ENCODE measurements at regions not wholly inside any gene's neighbourhood (a gene's known extent, or its start where the extent isn't known, plus 50 kb on each side); places are given as distances from the start of the nearest gene placed in this dataset.

DNA sequence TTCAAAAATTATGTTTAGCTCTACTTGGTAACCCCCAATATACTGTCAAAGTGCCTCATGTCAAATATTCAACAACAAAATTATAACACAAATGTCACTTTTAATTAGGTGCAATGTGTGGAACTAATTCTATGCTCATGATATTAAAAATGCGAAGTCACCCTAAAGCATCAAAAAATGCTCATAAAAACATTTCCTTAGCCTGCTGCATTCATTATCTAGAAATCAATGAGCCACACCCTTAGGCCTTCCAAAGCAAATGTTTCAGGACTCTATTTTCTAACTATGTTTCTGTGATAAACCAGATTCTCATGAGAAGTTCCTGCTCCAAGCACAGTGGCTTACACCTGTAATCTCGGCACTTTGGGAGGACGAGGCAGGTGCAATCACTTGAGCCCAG is 75.0 kb upstream of the ANK3 start:
- no peak overlapping the region for H3K4me3 Mint-ChIP-seq
- TF ChIP-seq, protein P1, sequence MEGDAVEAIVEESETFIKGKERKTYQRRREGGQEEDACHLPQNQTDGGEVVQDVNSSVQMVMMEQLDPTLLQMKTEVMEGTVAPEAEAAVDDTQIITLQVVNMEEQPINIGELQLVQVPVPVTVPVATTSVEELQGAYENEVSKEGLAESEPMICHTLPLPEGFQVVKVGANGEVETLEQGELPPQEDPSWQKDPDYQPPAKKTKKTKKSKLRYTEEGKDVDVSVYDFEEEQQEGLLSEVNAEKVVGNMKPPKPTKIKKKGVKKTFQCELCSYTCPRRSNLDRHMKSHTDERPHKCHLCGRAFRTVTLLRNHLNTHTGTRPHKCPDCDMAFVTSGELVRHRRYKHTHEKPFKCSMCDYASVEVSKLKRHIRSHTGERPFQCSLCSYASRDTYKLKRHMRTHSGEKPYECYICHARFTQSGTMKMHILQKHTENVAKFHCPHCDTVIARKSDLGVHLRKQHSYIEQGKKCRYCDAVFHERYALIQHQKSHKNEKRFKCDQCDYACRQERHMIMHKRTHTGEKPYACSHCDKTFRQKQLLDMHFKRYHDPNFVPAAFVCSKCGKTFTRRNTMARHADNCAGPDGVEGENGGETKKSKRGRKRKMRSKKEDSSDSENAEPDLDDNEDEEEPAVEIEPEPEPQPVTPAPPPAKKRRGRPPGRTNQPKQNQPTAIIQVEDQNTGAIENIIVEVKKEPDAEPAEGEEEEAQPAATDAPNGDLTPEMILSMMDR (IDR thresholded peaks at IDR 0.05; ENCODE audit: unreplicated experiment): no peak
- H3K27me3 Mint-ChIP-seq (ENCODE audit: low read depth): no peaks in the 10 kb centered on the region
- peaks cover 6% of the 10 kb centered on the region for H3K36me3 Mint-ChIP-seq
- no peaks in the 10 kb centered on the region for H3K9me3 Mint-ChIP-seq
- H3K27ac Mint-ChIP-seq: no peak overlapping the region
- peaks cover 14% of the 10 kb centered on the region for H3K4me1 Mint-ChIP-seq
- no peak for DNase-seq (ENCODE audit: low spot score in 2 of 2, unreplicated experiment in 2 of 2)

- TF ChIP-seq, protein P1 (IDR thresholded peaks at IDR 0.05; ENCODE audit: unreplicated experiment): no peak
- H3K27ac Mint-ChIP-seq: no peak overlapping the region
- H3K27me3 Mint-ChIP-seq (ENCODE audit: low read depth): no peaks in the 10 kb centered on the region
- peaks cover 20% of the 10 kb centered on the region for H3K4me1 Mint-ChIP-seq
- no peak for DNase-seq (ENCODE audit: low spot score in 2 of 2, unreplicated experiment in 2 of 2)
- no peaks in the 10 kb centered on the region for H3K9me3 Mint-ChIP-seq
- no peak overlapping the region for H3K4me3 Mint-ChIP-seq
- peaks cover 6% of the 10 kb centered on the region for H3K36me3 Mint-ChIP-seq
These were observed 74.1 kb upstream of the ANK3 start for GRCh38 chr10:60463746-60464145.

GRCh38 chr10:60461688-60462087 is 72.0 kb upstream of the ANK3 start:
- peaks cover 20% of the 10 kb centered on the region for H3K4me1 Mint-ChIP-seq

GRCh38 chr10:60459701-60460457 is 70.2 kb upstream of the ANK3 start:
- Mint-ChIP-seq H3K27ac (no peak overlapping the region), H3K4me1 (peaks cover 20% of the 10 kb centered on the region), H3K36me3 (no peaks in the 10 kb centered on the region), H3K9me3 (no peaks in the 10 kb centered on the region), H3K27me3 (ENCODE audit: low read depth) (no peaks in the 10 kb centered on the region), H3K4me3 (no peak overlapping the region)
- no peak for DNase-seq (ENCODE audit: low spot score in 2 of 2, unreplicated experiment in 2 of 2)
- TF ChIP-seq, protein P1 (IDR thresholded peaks at IDR 0.05; ENCODE audit: unreplicated experiment): no peak

More at GRCh38 chr10:60461688-60462087, 72.0 kb upstream of the ANK3 start:
- no peak overlapping the region for H3K4me3 Mint-ChIP-seq
- H3K27me3 Mint-ChIP-seq (ENCODE audit: low read depth): no peaks in the 10 kb centered on the region
- DNase-seq (ENCODE audit: low spot score in 2 of 2, unreplicated experiment in 2 of 2): no peak
- no peak overlapping the region for H3K27ac Mint-ChIP-seq
- no peaks in the 10 kb centered on the region for H3K9me3 Mint-ChIP-seq
- TF ChIP-seq, protein P1 (IDR thresholded peaks at IDR 0.05; ENCODE audit: unreplicated experiment): no peak
- peaks cover 6% of the 10 kb centered on the region for H3K36me3 Mint-ChIP-seq

- TF ChIP-seq, protein P1 (IDR thresholded peaks at IDR 0.05; ENCODE audit: unreplicated experiment): no peak
- H3K36me3 Mint-ChIP-seq: peaks cover 2% of the 10 kb centered on the region
- H3K9me3 Mint-ChIP-seq: no peaks in the 10 kb centered on the region
- no peaks in the 10 kb centered on the region for H3K27me3 Mint-ChIP-seq (ENCODE audit: low read depth)
- DNase-seq (ENCODE audit: low spot score in 2 of 2, unreplicated experiment in 2 of 2): no peak
- peaks cover 11% of the 10 kb centered on the region for H3K4me1 Mint-ChIP-seq
- H3K27ac Mint-ChIP-seq: no peak overlapping the region
- no peak overlapping the region for H3K4me3 Mint-ChIP-seq
These were observed 66.4 kb upstream of the ANK3 start for GRCh38 chr10:60456053-60456452.
